ENCODE measurements at regions not wholly inside any gene's neighbourhood (a gene's known extent, or its start where the extent isn't known, plus 50 kb on each side); places are given as distances from the start of the nearest gene placed in this dataset.

GRCh38 chr7:22565315-22565811 is 65.4 kb upstream of the STEAP1B start:
- DNase-seq: peak in 6 of 58 donors; percentile 9 to 42 (median 18)

GRCh38 chr7:22564511-22565045 is 64.6 kb upstream of the STEAP1B start:
- peak in 3 of 58 donors; percentile 17 to 23 (median 18) for DNase-seq

- DNase-seq: peak in 3 of 58 donors; percentile 9 to 27 (median 19)
Observed at GRCh38 chr7:22563621-22564241, 63.7 kb upstream of the STEAP1B start.

GRCh38 chr7:22563032-22563501 is 63.1 kb upstream of the STEAP1B start:
- DNase-seq: peak in 3 of 58 donors; percentile 9 to 25 (median 24)

- DNase-seq: no peak
Observed at GRCh38 chr7:22561895-22562593, 62.1 kb upstream of the STEAP1B start.

GRCh38 chr7:22561321-22561811 is 61.4 kb upstream of the STEAP1B start:
- DNase-seq: peak in 20 of 58 donors; percentile 16 to 55 (median 33)

- DNase-seq: peak in 41 of 58 donors; percentile 8 to 74 (median 39)
Observed at GRCh38 chr7:22559829-22560489, 60.0 kb upstream of the STEAP1B start.

GRCh38 chr7:22557167-22557566 is 57.2 kb upstream of the STEAP1B start:
- no peak for DNase-seq

- DNase-seq: no peak
Observed at GRCh38 chr7:22555476-22555875, 55.5 kb upstream of the STEAP1B start.

- no peak for DNase-seq
Observed at GRCh38 chr7:22554184-22554583, 54.2 kb upstream of the STEAP1B start.

GRCh38 chr7:22551768-22552513 is 52.0 kb upstream of the STEAP1B start:
- DNase-seq: peak in 1 of 58 donors; percentile 17

GRCh38 chr7:22550514-22551030 is 50.6 kb upstream of the STEAP1B start:
- no peak for DNase-seq

GRCh38 chr7:22549667-22550513 is 49.9 kb upstream of the STEAP1B start:
- DNase-seq: peak in 1 of 58 donors; percentile 22
